AG09319 (cell line): ENCODE measurements at regions not wholly inside any gene's neighbourhood (a gene's known extent, or its start where the extent isn't known, plus 50 kb on each side); places are given as distances from the start of the nearest gene placed in this dataset.

Source experiments
- DNase-seq: peaks from one replicate; pipeline ENCODE4 v3.0.0-alpha.2; 2010; ENCODE audit warnings: low read depth; ENCODE audit errors: extremely low read depth
- TF ChIP-seq, protein P1 (sequence below): IDR thresholded peaks from 2 replicates; pipeline ENCODE4 v1.5.1; 2011; ENCODE audit warnings: low read depth, mild to moderate bottlenecking, inconsistent platforms, low read length, moderate library complexity

DNA sequence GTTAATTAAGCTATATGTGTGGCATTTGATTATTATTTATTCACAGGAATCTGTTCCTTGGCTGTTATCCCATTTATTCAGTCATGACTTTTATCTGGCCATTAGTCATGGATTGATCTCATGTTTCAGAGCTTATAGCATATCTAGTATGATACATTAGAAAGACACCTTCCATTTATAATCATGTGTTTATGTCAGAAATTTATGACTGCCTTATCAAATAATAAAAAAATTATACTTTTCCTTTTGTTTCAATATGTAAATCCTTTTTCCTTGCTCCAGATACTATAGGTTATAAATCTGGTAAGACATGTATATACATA lies 248.0 kb upstream of the PDE3A start:
- DNase-seq = no peak
- TF ChIP-seq, protein P1, sequence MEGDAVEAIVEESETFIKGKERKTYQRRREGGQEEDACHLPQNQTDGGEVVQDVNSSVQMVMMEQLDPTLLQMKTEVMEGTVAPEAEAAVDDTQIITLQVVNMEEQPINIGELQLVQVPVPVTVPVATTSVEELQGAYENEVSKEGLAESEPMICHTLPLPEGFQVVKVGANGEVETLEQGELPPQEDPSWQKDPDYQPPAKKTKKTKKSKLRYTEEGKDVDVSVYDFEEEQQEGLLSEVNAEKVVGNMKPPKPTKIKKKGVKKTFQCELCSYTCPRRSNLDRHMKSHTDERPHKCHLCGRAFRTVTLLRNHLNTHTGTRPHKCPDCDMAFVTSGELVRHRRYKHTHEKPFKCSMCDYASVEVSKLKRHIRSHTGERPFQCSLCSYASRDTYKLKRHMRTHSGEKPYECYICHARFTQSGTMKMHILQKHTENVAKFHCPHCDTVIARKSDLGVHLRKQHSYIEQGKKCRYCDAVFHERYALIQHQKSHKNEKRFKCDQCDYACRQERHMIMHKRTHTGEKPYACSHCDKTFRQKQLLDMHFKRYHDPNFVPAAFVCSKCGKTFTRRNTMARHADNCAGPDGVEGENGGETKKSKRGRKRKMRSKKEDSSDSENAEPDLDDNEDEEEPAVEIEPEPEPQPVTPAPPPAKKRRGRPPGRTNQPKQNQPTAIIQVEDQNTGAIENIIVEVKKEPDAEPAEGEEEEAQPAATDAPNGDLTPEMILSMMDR = no peak

DNA sequence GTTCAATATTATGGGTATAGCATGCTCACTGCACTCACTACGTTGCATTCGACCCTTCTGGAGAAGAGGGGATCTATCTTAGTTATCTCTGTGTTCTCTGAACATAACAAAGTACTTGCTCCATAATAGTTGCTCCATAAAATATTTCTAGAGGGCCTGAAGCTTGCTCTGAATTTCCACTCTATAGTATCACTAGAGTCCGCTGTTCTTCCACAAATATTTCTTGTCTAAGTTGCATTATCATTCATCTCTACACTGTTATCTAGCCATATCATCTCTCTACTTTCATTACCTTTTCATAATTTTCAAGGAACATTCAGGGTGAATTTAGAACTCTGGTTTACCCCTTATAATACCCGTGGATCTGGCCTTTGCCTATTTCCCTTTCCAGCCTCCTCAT lies 246.1 kb upstream of the PDE3A start:
- no peak for DNase-seq
- TF ChIP-seq, protein P1 = no peak

DNA sequence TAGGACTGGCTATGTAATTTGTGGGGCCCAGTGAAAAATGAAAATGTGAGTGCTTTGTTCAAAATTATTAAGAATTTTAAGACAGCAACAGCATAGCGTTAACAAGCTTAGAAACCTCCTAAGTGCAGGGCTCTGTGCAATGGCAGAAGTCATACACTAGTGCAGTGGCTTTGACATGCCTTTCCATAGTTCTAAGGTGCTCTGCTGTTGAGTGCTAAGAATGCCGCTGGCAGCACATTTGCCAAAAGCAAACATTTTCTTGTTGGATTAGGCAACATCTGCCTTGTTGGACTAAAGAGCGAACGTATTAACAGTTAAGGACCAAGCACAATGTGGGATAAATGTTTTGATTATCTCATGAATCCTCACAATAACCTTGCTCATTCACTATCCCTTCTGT lies 244.9 kb upstream of the PDE3A start:
- TF ChIP-seq, protein P1 = no peak
- DNase-seq = no peak

DNA sequence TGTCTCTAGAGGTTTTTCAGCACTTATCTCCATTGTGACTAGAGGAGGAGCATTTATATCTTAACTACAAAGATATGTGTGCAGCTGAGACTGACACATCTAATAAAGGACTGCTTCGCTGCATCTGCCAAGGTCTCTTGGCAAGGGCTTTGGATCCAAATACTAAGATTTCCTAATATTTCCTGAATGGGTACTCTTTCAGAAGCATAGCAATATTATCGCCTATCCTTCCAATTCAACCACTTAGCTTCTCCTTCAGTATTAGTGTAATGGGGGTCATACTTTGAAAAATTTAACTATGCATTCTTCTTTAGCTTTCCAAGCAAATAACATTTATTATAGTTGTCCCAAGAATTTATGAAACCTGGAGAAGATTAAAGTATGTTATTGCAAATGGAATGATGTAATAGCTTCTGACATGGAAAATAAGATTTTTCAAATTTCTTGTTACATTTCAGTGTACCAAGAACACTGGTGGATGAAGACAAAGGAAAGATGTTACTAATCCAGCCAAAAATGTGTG lies 243.0 kb upstream of the PDE3A start:
- DNase-seq = no peak

DNA sequence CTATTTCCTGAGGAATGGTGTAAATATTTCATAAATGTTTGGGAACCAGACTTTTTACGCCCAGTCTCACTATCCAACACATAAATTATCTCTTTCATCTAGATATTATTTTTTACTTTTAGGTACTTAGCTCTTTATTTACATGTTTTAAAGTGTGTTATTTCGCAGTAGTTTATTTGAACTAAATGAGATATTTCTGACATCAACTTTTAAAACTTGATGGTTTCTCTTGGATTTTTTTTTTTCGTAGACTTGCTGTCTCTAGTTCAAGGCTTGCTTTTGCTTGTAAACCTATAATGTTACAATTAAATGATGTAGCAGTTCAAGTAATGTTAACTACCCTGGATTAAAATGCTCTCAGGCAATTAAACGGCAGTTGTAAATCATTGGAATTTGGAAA lies 241.7 kb upstream of the PDE3A start:
- DNase-seq = no peak
- TF ChIP-seq, protein P1 = no peak

More for the DNA sequence above, 243.0 kb upstream of the PDE3A start:
- TF ChIP-seq, protein P1 = no peak

DNA sequence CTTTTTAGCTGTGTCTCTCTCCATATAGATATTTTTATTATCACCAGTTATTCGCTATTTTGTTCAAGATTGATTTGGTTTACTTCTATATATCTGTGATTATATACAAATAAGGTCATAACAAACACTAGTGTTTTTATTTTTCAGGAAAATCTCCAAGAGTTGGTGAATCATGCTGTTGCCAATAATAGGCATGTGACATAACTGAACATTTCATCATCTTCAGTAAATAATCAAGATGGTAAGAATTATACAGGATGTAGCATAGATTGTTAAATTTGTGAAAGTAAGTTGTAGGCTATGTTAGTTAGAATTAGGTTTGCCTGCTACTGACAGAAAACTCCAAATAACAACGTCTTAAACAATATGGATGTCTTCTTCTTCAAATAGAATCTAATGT lies 240.9 kb upstream of the PDE3A start:
- TF ChIP-seq, protein P1 = no peak
- no peak for DNase-seq

DNA sequence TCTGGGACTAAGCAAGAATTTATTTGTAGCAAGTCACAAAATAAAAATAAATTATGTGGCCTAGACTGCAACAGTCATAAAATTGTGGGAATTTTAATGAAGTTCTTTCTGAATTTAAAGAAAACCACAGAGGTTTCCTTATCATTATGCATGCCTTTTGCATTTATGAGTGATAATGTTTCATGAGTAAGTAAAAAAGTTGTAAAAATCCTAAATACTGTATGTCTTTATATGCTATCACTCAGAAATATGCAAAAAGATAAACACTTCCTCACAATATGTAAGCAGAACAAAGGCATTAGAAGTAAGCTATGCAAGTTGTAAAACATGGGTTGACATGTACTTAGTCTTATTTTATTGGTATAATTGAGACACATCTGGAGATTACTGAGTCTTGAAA lies 239.4 kb upstream of the PDE3A start:
- DNase-seq = no peak
- TF ChIP-seq, protein P1 = no peak
